ENCODE measurements at regions not wholly inside any gene's neighbourhood (a gene's known extent, or its start where the extent isn't known, plus 50 kb on each side); places are given as distances from the start of the nearest gene placed in this dataset.
A peak's percentile ranks its signal among the peaks of the same experiment; 100 is the strongest.

GRCh38 chr10:78515038-78515872, 481.6 kb downstream of the RPS24 start:
- intact Hi-C loops (cut with DNase I) = no loop called here
- TF ChIP-seq EP300 (IDR thresholded peaks at IDR 0.05) (no peak), POLR2A (IDR thresholded peaks at IDR 0.05) (no peak)
- TF ChIP-seq, protein P1, sequence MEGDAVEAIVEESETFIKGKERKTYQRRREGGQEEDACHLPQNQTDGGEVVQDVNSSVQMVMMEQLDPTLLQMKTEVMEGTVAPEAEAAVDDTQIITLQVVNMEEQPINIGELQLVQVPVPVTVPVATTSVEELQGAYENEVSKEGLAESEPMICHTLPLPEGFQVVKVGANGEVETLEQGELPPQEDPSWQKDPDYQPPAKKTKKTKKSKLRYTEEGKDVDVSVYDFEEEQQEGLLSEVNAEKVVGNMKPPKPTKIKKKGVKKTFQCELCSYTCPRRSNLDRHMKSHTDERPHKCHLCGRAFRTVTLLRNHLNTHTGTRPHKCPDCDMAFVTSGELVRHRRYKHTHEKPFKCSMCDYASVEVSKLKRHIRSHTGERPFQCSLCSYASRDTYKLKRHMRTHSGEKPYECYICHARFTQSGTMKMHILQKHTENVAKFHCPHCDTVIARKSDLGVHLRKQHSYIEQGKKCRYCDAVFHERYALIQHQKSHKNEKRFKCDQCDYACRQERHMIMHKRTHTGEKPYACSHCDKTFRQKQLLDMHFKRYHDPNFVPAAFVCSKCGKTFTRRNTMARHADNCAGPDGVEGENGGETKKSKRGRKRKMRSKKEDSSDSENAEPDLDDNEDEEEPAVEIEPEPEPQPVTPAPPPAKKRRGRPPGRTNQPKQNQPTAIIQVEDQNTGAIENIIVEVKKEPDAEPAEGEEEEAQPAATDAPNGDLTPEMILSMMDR (IDR thresholded peaks at IDR 0.05) = no peak
- Histone ChIP-seq H3K4me3 (no peak overlapping the region), H3K4me1 (ENCODE audit: insufficient read depth) (peaks cover 37% of the 10 kb centered on the region), H3K27me3 (no peaks in the 10 kb centered on the region), H3K27ac (peak overlapping the region in 1 of 2 donors; percentile 14), H3K36me3 (no peaks in the 10 kb centered on the region), H3K9me3 (no peaks in the 10 kb centered on the region)
- peak; percentile 52 to 69 (median 60) for DNase-seq
- WGBS, 3 donors = 55 to 68% (median 62%) methylated on average over 9 of the region's 9 CpGs

- Histone ChIP-seq H3K4me3 (no peak overlapping the region), H3K27me3 (no peaks in the 10 kb centered on the region), H3K9me3 (no peaks in the 10 kb centered on the region), H3K36me3 (no peaks in the 10 kb centered on the region), H3K27ac (peak overlapping the region in 1 of 2 donors; percentile 56), H3K4me1 (ENCODE audit: insufficient read depth) (peaks cover 33% of the 10 kb centered on the region)
- intact Hi-C loops (cut with DNase I) = no loop called here
- DNase-seq = no peak
- 91 to 100% (median 97%) methylated on average over 1 of the region's 1 CpG for WGBS, 3 donors
- TF ChIP-seq, protein P1 (IDR thresholded peaks at IDR 0.05) = no peak
- TF ChIP-seq POLR2A (IDR thresholded peaks at IDR 0.05) = no peak
- no peak for TF ChIP-seq EP300 (IDR thresholded peaks at IDR 0.05)
These were observed 482.1 kb downstream of the RPS24 start for GRCh38 chr10:78515873-78516153.

GRCh38 chr10:78516236-78516635, 482.6 kb downstream of the RPS24 start:
- no peak for DNase-seq
- Histone ChIP-seq H3K4me1 (ENCODE audit: insufficient read depth) (peaks cover 30% of the 10 kb centered on the region), H3K27ac (peak overlapping the region in 1 of 2 donors; percentile 56), H3K4me3 (no peak overlapping the region), H3K27me3 (no peaks in the 10 kb centered on the region), H3K9me3 (no peaks in the 10 kb centered on the region), H3K36me3 (no peaks in the 10 kb centered on the region)
- intact Hi-C loops (cut with DNase I) = no loop called here
- 85 to 93% (median 91%) methylated on average over 3 of the region's 3 CpGs for WGBS, 3 donors
- TF ChIP-seq, protein P1 (IDR thresholded peaks at IDR 0.05) = no peak
- no peak for TF ChIP-seq POLR2A (IDR thresholded peaks at IDR 0.05)
- TF ChIP-seq EP300 (IDR thresholded peaks at IDR 0.05) = no peak

- TF ChIP-seq, protein P1 (IDR thresholded peaks at IDR 0.05) = no peak
- TF ChIP-seq EP300 (IDR thresholded peaks at IDR 0.05) (no peak), POLR2A (IDR thresholded peaks at IDR 0.05) (no peak)
- Histone ChIP-seq H3K9me3 (no peaks in the 10 kb centered on the region), H3K4me3 (no peak overlapping the region), H3K4me1 (ENCODE audit: insufficient read depth) (peaks cover 25% of the 10 kb centered on the region), H3K27me3 (no peaks in the 10 kb centered on the region), H3K27ac (peak overlapping the region in 1 of 2 donors; percentile 56), H3K36me3 (no peaks in the 10 kb centered on the region)
- intact Hi-C loops (cut with DNase I) = no loop called here
- 55 to 68% (median 67%) methylated on average over 8 of the region's 8 CpGs for WGBS, 3 donors
- no peak for DNase-seq
These were observed 483.1 kb downstream of the RPS24 start for GRCh38 chr10:78516756-78517155.
